ENCODE measurements at regions not wholly inside any gene's neighbourhood (a gene's known extent, or its start where the extent isn't known, plus 50 kb on each side); places are given as distances from the start of the nearest gene placed in this dataset.

DNA sequence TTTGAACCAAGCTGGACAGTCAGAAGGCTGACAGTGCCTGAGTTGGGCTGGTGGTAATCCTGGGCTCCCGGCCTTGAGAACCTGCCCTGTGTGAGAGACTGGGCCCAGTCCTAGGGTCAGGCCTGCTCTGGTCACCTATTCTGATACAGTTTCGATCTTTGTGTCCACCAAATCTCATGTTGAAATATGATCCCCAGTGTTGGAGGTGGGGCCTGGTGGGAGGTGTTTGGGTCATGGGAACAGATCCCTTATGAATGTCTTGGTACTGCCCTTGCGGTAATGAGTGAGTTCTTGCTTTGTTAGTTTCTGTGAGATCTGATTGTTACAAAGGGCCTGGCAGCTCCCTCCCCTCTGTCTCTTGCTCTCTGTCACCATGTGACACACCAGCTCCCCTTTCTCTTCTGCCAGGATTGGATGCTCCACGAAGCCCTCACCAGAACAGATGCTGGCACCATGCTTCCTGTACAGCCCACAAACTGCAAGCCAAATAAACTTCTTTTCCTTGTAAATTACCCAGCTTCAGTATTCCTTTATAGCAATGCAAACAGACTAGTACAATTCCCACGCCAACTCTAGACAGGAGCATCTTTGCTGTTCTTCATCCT lies 111.8 kb upstream of the ZNF438 start:
- no peak for DNase-seq (ENCODE audit: extremely low read depth, low read depth, low spot score)

DNA sequence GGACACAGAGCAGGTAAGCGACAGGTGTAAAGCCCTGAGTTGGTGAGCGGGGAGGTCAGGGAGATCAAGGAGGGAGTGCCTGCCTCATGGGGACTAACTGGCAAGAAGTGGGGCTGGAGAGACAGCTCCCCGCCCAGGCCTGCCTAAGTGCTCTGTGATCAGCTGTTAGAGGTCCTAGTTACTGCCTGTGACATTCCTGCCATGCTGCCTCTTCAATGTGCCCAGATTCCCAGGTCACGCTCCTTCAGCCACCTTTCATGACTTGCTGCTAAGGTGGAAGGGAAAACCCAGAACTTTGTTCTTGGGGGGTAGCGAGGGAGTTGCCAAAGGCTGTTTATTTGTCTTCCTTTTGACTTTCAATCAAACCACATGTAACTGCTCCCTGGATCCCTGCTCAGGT lies 114.3 kb upstream of the ZNF438 start:
- DNase-seq (ENCODE audit: extremely low read depth, low read depth, low spot score), result no peak

DNA sequence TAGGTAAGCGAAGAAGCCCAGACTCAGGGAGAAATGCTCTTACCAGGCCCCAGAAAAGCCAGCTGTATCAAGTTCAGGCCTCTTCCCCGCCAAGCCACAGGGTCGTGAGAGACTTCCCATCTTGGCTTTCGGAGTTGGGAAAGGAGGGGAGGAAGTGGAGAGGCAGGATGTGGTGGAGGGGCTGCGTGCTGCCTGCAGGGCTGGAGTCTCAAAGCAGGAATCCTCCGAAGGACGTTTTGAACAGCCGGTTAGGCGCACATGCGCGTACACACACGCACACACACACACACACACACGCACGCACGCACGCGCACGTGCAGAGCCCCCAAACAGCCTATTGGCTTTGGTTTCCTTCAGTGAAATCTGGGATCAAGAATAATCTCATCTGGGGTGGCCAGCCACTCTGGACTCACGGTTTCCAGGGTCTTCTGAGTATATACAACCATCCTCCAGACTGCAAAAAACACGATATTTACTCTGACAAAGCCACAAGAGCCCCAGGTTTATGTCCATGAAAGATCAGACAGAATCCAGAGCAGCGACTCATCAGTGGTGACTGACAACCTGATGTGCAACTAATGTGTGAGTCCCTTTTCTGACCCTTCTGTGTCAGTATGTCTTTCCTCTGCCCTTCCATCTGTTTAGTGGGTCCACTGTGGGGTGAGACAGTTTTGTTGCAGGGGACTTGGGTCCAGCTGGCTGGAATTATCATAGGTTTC lies 115.0 kb upstream of the ZNF438 start:
- DNase-seq (ENCODE audit: extremely low read depth, low read depth, low spot score), result no peak

GRCh38 chr10:31147210-31147608 lies 115.5 kb upstream of the ZNF438 start:
- no peak for DNase-seq (ENCODE audit: extremely low read depth, low read depth, low spot score)

DNA sequence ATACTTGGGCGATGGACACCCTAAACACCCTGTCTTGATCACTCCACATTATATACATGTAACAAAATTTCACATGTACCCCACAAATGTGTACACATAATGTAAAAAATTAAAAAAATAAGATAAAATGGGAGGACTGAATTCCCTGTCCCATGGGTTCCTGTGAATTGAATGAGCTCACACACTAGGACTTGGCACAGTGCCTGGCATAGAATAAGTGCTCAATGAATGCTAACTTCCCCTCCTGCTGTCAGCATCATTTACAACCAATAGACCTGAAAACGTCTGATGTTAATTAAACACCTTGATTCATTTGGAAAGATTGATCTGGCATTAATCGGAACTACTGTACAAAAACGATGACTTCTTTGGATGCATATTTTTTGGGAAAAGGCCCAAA lies 117.3 kb upstream of the ZNF438 start:
- no peak for DNase-seq (ENCODE audit: extremely low read depth, low read depth, low spot score)

GRCh38 chr10:31149835-31150512 lies 118.3 kb upstream of the ZNF438 start:
- no peak for DNase-seq (ENCODE audit: extremely low read depth, low read depth, low spot score)

- no peak for DNase-seq (ENCODE audit: extremely low read depth, low read depth, low spot score)
Measured at GRCh38 chr10:31151301-31151700, 119.6 kb upstream of the ZNF438 start.

DNA sequence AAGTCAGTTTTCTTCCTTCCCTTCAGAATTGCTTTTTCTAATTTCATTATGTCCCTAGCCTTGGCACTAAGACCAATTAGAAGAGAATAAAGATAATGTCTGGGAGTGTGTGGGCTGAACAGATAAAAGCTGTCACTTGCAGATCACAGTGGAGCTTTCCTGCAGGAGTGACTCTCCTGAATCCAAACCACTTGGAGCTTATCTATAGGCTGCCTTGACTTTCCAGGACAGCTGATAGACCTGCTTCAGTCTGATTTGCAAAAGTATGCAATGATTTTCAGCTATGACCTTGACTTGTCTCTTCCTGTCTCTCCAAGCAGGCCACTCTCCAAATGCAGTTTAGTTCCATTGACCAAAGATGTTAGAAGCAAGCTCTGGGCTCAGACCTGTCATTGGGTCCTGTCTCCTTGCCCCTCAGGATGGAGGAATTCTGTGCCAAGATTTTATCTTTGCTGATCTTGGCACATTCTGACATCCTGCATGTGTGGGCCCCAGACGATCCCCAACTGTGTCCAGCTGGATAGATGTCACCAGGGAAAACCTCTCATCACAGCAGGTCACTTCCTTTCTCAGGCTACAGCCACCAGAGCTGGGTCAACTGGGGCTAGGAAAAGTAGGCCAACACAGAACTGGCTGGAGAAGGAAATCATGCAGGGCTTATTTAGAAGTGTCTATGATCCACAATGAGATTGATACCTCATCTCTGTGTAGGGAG lies 120.9 kb upstream of the ZNF438 start:
- no peak for DNase-seq (ENCODE audit: extremely low read depth, low read depth, low spot score)

DNA sequence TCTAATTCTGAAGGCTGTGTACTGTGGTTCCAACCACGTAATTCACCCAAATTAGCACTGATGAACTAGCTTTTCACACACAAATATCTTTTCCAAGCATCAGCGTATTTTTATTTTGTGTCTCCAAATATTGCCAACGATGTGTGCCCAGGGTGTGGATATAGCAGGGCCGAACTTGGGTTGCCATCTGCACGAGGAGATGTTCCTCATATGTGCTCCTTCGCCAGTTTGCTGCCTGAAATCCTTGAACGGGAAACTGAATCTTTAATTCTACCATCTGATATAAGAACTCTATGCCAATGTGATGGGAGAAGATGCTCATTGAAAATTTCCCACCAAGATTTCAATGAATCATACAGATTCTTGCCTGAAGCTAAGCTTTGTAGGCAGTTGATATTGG lies 121.5 kb upstream of the ZNF438 start:
- no peak for DNase-seq (ENCODE audit: extremely low read depth, low read depth, low spot score)

GRCh38 chr10:31153692-31154091 lies 122.0 kb upstream of the ZNF438 start:
- DNase-seq (ENCODE audit: extremely low read depth, low read depth, low spot score), result no peak

DNA sequence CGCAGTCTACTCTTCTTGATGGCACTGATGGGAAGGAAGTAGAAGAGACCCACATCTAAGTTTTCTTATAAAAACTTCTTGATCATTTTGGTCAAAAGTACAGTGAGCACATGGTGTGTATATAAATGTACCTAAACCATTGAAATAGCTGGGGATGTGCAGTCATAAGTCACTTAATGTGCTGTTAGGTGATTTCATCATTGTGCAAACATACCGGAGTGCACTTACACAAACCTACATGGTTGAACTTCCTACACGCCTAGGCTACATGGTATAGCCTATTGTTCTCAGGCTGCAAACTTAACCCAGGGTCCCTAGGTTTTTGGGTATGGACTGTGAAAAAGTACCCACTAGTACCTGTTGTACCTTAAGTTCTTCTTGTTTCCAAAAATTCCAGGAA lies 123.3 kb upstream of the ZNF438 start:
- no peak for DNase-seq (ENCODE audit: extremely low read depth, low read depth, low spot score)

DNA sequence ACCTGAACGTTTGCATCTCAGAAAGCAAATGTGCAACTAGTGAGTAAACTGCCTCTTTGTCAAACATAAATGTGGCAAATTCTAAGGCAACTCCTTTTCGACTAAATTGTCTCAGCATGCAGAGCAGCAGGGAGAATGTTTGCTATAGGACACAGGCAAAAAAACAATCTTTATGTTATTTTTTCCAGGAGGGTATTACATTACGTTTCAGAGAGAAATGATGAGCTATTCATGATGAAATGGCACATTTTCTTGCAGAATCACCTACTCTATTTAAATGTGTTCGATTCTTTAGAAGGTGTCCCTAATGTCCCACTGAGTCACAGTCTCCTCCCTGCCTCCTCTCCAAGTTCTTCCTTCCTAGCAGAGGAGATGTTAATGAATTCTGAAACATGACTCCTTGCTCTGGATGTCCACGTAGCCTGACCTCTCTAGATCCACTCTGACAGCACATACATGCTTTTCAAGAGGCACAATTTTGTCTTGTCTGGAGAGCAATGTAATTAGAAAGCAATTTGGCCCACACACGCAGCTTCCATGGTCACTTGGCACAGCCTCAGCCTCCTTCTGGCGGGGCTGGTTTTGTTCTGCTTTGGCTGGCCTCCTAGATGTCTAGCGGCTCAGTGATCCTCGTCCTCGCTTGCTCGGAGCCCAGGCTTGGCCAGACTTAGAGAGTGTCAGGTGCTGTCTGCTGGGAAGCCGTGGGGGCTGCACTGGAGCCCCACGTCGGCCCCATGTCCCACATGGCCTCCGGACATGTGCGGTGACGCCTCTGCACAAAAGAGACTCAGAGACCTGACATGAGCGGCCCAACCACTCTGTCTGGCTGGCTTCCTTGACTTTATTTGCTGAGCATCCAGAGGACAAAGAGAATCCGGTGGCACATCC lies 125.7 kb upstream of the ZNF438 start:
- no peak for DNase-seq (ENCODE audit: extremely low read depth, low read depth, low spot score)

DNA sequence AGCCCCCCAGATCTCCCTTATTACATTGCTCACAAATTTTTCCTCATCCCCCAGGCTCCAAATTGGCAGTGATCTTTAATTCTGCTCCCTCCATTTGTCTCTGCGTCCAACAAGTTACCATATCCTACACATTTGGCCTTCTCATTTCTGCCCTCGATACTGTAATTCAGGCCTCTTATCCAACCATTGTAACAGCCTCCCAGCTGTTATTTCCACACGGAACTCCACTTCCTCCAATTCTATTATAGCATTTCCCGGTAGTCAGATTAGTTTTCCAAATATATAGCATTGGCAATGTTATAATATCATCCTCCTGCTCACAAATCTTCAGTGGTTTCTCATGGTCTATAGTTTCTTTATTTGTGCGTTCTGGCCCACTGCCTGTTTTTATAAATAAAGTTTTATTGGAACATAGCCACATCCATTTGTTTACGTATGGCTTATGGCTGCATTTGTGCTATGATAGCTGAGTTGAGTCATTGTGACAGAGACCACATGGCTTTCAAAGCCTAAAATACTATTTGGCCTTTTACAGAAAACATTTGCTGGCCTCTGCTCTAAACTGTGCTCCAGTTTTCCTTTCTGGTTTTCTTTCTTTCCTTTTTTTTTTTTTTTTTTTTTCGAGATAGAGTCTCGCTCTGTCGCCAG lies 126.5 kb upstream of the ZNF438 start:
- no peak for DNase-seq (ENCODE audit: extremely low read depth, low read depth, low spot score)

- DNase-seq (ENCODE audit: extremely low read depth, low read depth, low spot score), result no peak
Measured at GRCh38 chr10:31166606-31167005, 134.9 kb upstream of the ZNF438 start.

- no peak for DNase-seq (ENCODE audit: extremely low read depth, low read depth, low spot score)
Measured at GRCh38 chr10:31170636-31171035, 139.0 kb upstream of the ZNF438 start.

- no peak for DNase-seq (ENCODE audit: extremely low read depth, low read depth, low spot score)
Measured at GRCh38 chr10:31171402-31172083, 139.9 kb upstream of the ZNF438 start.

DNA sequence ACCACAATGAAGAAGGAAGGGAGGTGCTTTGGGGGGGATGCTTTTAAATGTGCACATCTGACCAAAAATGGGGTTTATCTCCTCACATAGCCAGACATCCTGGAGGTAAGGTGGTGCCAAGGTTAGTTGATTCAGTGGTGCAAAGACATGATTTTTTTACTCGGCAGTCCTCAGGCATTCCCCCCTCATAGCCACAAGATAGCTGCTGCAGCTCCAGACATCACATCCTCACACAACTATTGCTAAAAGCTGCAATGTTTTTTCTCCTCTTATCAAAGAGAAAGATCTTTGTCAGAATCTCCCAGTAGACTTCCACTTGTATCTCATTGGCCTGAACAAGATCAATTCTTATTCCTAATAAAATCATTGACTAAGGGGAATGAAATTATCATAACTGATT lies 141.3 kb upstream of the ZNF438 start:
- DNase-seq (ENCODE audit: extremely low read depth, low read depth, low spot score), result no peak

DNA sequence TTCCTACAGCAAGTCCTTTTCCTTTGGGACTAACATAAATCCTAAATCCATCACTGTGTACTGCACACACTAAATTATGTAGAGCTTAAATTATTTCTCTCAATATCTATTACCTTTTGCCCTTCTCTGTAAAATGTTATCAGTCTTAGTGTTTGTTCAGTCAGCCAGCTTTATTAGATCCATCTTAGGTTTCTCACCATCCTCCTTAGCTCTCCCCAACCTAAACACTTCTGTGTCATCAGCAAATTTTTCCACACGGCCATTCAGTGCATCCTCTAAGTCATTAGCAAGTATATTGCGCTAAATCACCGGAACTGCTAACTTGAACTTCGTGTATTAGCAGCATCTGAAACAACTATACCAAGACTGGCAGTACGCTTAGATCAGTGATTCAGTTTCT lies 142.1 kb upstream of the ZNF438 start:
- DNase-seq (ENCODE audit: extremely low read depth, low read depth, low spot score), result no peak

- no peak for DNase-seq (ENCODE audit: extremely low read depth, low read depth, low spot score)
Measured at GRCh38 chr10:31179091-31179680, 139.8 kb upstream of the ZEB1 start.
